ENCODE measurements at regions not wholly inside any gene's neighbourhood (a gene's known extent, or its start where the extent isn't known, plus 50 kb on each side); places are given as distances from the start of the nearest gene placed in this dataset.

DNA sequence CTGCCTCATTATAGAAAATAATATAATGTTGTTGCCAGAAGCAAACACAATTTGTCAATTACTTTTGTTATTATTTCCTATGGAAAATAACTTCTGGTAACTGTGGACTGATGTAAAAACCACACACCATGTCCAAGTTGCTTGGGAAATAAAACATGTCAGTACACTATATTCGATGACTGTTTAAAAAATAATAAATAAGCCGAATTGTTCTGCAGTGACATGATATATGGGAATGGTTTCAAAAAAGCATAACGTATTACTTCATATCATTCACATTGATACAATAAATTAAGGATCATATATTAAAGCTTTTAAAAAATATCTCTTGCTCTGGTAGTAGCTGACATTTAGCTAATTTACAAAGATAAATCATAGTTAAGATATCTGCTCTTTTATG lies 2062.1 kb downstream of the PCDH9 start:
- no peaks in the 10 kb centered on the region for H3K36me3 ChIP-seq (ENCODE audit: control insufficient read depth in 2 of 2, extremely low read depth in 1 of 2, insufficient read depth in 2 of 2, low read length in 2 of 2)
- H3K9me3 ChIP-seq (replicated peaks; ENCODE audit: control insufficient read depth, insufficient read depth, low read length) = no peaks in the 10 kb centered on the region
- TF ChIP-seq CTCF (IDR thresholded peaks at IDR 0.05; ENCODE audit: extremely low read depth in 1 of 2, insufficient read depth in 1 of 2, low read depth in 1 of 2, low read length in 2 of 2) = no peak
- TF ChIP-seq MAX (IDR thresholded peaks at IDR 0.05; ENCODE audit: insufficient read depth, insufficient read length) = no peak
- no peak for TF ChIP-seq GATA2 (IDR thresholded peaks at IDR 0.05; ENCODE audit: insufficient read depth, insufficient read length, low read depth, low read length)
- no peak for TF ChIP-seq FOS (IDR thresholded peaks at IDR 0.05; ENCODE audit: borderline replicate concordance, insufficient read depth, low read length)
- TF ChIP-seq POLR2AphosphoS5 (IDR thresholded peaks at IDR 0.05; ENCODE audit: insufficient read depth, low read depth, low read length) = no peak
- TF ChIP-seq MYC (IDR thresholded peaks at IDR 0.05; ENCODE audit: low read depth, low read length) = no peak
- no peak for TF ChIP-seq EZH2 (IDR thresholded peaks at IDR 0.05; ENCODE audit: borderline replicate concordance, low read depth, low read length, severe bottlenecking)
- TF ChIP-seq POLR2A (IDR thresholded peaks at IDR 0.05; ENCODE audit: low read depth, low read length) = no peak
- no peak for TF ChIP-seq JUN (IDR thresholded peaks at IDR 0.05; ENCODE audit: borderline replicate concordance, insufficient read depth, insufficient read length, low read depth)
- H3K4me1 ChIP-seq (ENCODE audit: control insufficient read depth, extremely low read depth, insufficient read depth, low read length) = no peaks in the 10 kb centered on the region
- H3K27me3 ChIP-seq (ENCODE audit: control insufficient read depth in 2 of 2, insufficient read depth in 2 of 2, low read length in 2 of 2) = no peaks in the 10 kb centered on the region
- H3K79me2 ChIP-seq (ENCODE audit: control insufficient read depth, insufficient read depth, low read length) = no peaks in the 10 kb centered on the region
- ChIA-PET CTCF (interaction anchor here (1.6 kb wide), 1 partner anchor 12 kb away, joined by 4 read pairs; no protein-coding TSS in a partner anchor), POLR2A (no interaction called here)
- H2AFZ ChIP-seq (ENCODE audit: low read depth, low read length) = no peak overlapping the region
- no peaks in the 10 kb centered on the region for H4K20me1 ChIP-seq (replicated peaks; ENCODE audit: control insufficient read depth, extremely low read depth, insufficient read depth, low read length)
- no peak overlapping the region for H3K27ac ChIP-seq (ENCODE audit: insufficient read depth, low read depth, low read length)
- intact Hi-C loops (cut with micrococcal nuclease) = no loop called here
- no peak overlapping the region for H3K4me3 ChIP-seq (replicated peaks in 1 of 3; ENCODE audit: insufficient read depth in 1 of 3, low read depth in 1 of 3, low read length in 3 of 3)
- no TSS peak for BruUV-seq (replicated peaks)
- dilution Hi-C loops (cut with MboI; ENCODE audit: extremely low pct_ligation_motif_present, low sequenced_read_pairs) = no loop called here
- H3K9me1 ChIP-seq (replicated peaks; ENCODE audit: control insufficient read depth, extremely low read depth, insufficient read depth, low read length) = no peaks in the 10 kb centered on the region
- no peak overlapping the region for H3K4me2 ChIP-seq (ENCODE audit: insufficient read depth, low read length)
- no peak for DNase-seq (ENCODE audit: low read depth, low spot score)
- no peak for FAIRE-seq
- H3K9ac ChIP-seq (replicated peaks; ENCODE audit: extremely low read depth, insufficient read depth, low read length) = no peak overlapping the region

Data from endothelial cell of umbilical vein (primary cell).